ENCODE measurements at regions not wholly inside any gene's neighbourhood (a gene's known extent, or its start where the extent isn't known, plus 50 kb on each side); places are given as distances from the start of the nearest gene placed in this dataset.

DNA sequence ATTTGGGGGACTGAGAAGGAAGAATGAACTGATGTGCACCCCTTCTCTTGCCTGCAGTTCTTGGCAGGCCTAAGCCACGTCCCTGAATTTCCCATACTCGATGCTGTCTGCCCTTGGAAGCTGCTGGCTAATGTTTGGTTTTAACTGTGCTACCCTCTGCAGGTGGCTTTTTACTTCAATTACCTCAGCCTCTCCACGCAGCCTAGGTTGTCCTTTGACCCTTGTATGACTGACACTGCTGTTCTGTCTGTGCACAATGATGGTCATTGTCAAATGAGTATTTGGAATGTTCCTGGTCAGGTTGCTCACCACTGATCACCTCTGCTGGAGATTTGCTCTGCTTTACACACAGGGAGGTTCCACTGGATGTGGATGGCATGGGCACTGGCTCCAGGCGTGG is 137.1 kb downstream of the ZNF518B start:
- TF ChIP-seq, protein P1, sequence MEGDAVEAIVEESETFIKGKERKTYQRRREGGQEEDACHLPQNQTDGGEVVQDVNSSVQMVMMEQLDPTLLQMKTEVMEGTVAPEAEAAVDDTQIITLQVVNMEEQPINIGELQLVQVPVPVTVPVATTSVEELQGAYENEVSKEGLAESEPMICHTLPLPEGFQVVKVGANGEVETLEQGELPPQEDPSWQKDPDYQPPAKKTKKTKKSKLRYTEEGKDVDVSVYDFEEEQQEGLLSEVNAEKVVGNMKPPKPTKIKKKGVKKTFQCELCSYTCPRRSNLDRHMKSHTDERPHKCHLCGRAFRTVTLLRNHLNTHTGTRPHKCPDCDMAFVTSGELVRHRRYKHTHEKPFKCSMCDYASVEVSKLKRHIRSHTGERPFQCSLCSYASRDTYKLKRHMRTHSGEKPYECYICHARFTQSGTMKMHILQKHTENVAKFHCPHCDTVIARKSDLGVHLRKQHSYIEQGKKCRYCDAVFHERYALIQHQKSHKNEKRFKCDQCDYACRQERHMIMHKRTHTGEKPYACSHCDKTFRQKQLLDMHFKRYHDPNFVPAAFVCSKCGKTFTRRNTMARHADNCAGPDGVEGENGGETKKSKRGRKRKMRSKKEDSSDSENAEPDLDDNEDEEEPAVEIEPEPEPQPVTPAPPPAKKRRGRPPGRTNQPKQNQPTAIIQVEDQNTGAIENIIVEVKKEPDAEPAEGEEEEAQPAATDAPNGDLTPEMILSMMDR (IDR thresholded peaks at IDR 0.05; ENCODE audit: borderline replicate concordance, insufficient read depth, low read depth, low read length), result no peak
- no peak overlapping the region for H3K4me3 ChIP-seq (ENCODE audit: low read depth, low read length)

DNA sequence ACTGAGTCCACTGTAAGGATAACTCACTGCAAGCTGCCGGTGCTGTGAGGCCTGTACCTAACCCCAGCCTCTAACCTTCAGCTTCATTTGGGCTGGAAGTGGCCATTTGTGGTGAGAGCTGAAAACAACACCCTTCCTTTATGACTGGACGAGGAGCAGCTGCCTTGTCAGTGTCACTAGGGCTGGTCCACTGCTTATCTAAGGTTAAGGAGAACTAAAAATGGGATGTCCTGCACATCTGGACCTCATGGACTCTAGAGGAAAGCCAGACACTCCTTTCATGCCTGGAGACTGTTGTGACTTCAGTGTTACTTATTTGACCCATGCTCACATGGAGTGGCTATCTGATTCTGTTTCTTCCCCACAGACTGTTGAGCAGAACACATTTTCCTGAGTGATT is 139.9 kb downstream of the ZNF518B start:
- H3K4me3 ChIP-seq (ENCODE audit: low read depth, low read length), result no peak overlapping the region
- TF ChIP-seq, protein P1 (IDR thresholded peaks at IDR 0.05; ENCODE audit: borderline replicate concordance, insufficient read depth, low read depth, low read length), result no peak

DNA sequence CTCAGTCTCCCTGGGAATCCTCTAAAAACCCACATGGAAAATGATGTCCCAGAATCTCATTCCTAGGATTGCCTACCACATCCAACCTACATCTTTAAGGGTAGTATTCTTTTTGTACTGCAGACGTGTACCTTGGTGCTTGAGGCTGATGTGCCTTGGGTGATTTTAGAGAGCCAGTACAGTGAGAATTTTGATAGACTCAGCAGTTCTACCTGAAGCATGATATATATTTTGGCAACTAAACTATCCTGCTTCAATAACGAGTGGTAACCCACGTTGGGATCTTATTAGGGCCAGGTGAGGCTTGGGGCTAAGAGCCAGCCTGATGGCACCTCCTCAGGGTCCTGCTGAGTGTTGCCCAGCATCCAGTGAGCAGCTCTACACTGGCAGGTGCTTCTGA is 140.4 kb downstream of the ZNF518B start:
- TF ChIP-seq, protein P1 (IDR thresholded peaks at IDR 0.05; ENCODE audit: borderline replicate concordance, insufficient read depth, low read depth, low read length), result no peak
- H3K4me3 ChIP-seq (ENCODE audit: low read depth, low read length), result no peak overlapping the region

DNA sequence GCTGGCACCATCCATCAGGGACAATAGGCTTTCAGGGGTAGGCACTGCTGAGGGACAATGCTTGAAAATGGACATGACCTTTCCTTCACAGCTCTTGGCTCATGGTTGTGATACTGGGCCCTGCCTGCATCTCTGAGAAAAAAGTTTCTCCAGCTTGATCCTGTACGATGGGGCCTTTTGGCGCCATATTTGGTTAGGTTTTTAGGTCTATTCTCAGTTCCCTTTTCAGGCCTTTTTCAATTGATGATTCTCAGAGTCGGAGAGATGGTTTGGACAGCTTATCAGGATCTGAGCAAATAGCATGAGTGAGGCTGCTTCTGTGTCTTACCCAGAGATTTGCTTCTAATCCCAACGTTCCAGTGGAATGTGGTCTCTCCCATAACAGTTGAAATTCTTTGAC is 141.6 kb downstream of the ZNF518B start:
- TF ChIP-seq, protein P1 (IDR thresholded peaks at IDR 0.05; ENCODE audit: borderline replicate concordance, insufficient read depth, low read depth, low read length), result no peak
- H3K4me3 ChIP-seq (ENCODE audit: low read depth, low read length), result no peak overlapping the region

DNA sequence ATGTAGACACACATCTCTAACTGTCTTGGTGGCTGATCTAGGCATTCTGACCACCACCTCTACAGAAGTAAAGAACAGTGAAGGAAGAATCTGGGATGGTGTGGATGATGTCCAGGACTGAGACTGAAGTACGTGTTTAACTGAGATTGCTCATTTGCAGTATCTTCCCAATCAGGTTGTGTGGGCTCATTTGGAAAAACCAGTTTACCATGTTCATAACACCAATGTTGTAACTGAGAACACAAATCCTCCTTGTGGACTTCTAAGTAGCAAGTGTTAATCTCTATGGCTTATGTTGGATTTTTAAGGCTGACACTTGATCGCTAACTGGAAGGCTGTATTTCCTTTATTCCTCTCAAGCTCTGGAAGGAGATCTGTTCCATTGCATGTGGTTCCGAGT is 144.7 kb downstream of the ZNF518B start:
- no peak overlapping the region for H3K4me3 ChIP-seq (ENCODE audit: low read depth, low read length)
- TF ChIP-seq, protein P1 (IDR thresholded peaks at IDR 0.05; ENCODE audit: borderline replicate concordance, insufficient read depth, low read depth, low read length), result no peak

DNA sequence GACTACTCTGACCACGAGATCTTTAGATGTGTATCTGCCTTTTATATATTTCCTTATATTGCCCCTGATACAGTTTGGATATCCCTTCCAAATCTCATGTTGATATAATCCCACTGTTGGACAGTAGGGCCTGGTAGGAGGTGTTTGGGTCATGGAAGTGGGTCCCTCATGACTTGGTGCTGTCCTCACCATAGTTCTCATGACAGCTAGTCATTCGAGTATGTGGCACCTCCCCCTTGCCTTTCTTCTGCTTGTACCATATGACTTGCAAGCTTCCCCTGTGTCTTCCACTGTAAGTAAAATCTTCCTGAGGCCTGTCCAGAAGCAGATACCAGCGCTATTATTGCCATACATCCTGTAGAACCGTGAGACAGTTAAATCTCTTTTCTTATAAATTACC is 145.3 kb downstream of the ZNF518B start:
- TF ChIP-seq, protein P1 (IDR thresholded peaks at IDR 0.05; ENCODE audit: borderline replicate concordance, insufficient read depth, low read depth, low read length), result no peak
- H3K4me3 ChIP-seq (ENCODE audit: low read depth, low read length), result no peak overlapping the region

DNA sequence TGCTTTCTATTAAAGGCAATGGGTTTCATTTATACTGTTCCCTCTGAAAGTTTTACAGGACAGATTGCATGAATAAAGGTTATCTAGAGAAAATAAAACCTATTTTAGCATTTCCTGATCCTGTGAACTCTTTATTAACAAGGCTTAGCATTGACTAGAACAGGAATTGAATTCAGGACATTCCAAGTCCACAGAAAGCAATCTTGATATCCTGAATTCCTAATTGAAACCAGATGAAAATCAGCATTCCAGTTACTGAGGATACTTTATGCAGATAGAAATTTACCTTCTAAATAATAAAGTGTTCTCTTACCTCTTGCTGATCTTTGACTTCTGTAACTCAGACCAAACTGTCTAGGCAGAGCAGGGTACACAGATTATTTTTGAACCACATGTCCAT is 151.4 kb downstream of the ZNF518B start:
- TF ChIP-seq, protein P1 (IDR thresholded peaks at IDR 0.05; ENCODE audit: borderline replicate concordance, insufficient read depth, low read depth, low read length), result no peak
- H3K4me3 ChIP-seq (ENCODE audit: low read depth, low read length), result no peak overlapping the region

Data from GM12875 (cell line).